Calu3 (cell line): ENCODE measurements at regions not wholly inside any gene's neighbourhood (a gene's known extent, or its start where the extent isn't known, plus 50 kb on each side); places are given as distances from the start of the nearest gene placed in this dataset.

ENCODE experiments used
- BruUV-seq: library from RNA; stranded (reverse); fragments of 400-500 nt; replicated peaks from 2 replicates; lab custom pipeline; 2021; lab: Mats Ljungman, UMichigan
- CTCF ChIA-PET: fragments of 300-600 bp; sonication (Branson Sonifier 250); formaldehyde crosslinking; loops from one replicate; lab custom pipeline; 2022; ENCODE audit warnings: antibody characterized with exemption; lab: Charles Lee
- DNase-seq: peaks from one replicate; pipeline ENCODE4 v3.0.0; 2022
- H3K27ac Mint-ChIP-seq: one replicate; pipeline ENCODE4 v1.8.0; 2022; ENCODE audit warnings: mixed read lengths; ENCODE audit not compliant: unreplicated experiment
- H3K27me3 Mint-ChIP-seq: one replicate; pipeline ENCODE4 v1.8.0; 2022; ENCODE audit warnings: mixed read lengths; ENCODE audit not compliant: unreplicated experiment
- H3K36me3 Mint-ChIP-seq: one replicate; pipeline ENCODE4 v1.8.0; 2022; ENCODE audit warnings: mild to moderate bottlenecking, moderate library complexity, mixed read lengths; ENCODE audit not compliant: insufficient read depth, unreplicated experiment
- H3K4me1 Mint-ChIP-seq: one replicate; pipeline ENCODE4 v1.8.0; 2022; ENCODE audit warnings: mild to moderate bottlenecking, low read depth, mixed read lengths; ENCODE audit not compliant: unreplicated experiment
- H3K4me3 Mint-ChIP-seq: one replicate; pipeline ENCODE4 v1.8.0; 2022; ENCODE audit warnings: mild to moderate bottlenecking, low read depth, moderate library complexity, mixed read lengths; ENCODE audit not compliant: unreplicated experiment
- H3K9me3 Mint-ChIP-seq: one replicate; pipeline ENCODE4 v1.8.0; 2022; ENCODE audit warnings: low read depth, mixed read lengths; ENCODE audit not compliant: unreplicated experiment
- intact Hi-C: fragments of 100-400 bp; cut with micrococcal nuclease; formaldehyde crosslinking; loops from one replicate; pipeline ENCODE4 v1.10.0; 2022; ENCODE audit not compliant: unreplicated experiment
- TF ChIP-seq, protein P1 (sequence below): fragments of 200-600 bp; IDR thresholded peaks from one replicate; pipeline ENCODE4 v1.8.0; 2022; ENCODE audit warnings: antibody characterized with exemption; ENCODE audit not compliant: unreplicated experiment

DNA sequence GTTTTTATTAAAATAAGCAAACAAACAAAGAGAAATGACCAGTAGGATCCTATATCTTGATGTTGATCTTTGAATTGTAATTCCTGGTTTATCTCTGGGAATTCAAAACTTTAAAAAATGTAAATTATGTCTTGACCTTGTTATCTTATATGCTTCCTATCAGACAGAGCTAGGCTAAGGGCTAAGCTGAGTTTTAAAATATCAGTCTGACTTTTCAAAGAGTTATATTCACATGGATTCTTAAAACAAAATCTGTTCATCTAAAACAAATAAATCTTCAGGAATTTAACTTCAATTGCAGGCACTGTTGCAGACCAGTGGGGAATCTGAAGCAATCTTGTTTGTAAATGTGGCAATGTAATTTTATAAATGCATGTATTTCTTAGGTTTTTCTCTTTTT lies 1144.1 kb downstream of the LRFN5 start:
- no peaks in the 10 kb centered on the region for H3K4me1 Mint-ChIP-seq
- TF ChIP-seq, protein P1, sequence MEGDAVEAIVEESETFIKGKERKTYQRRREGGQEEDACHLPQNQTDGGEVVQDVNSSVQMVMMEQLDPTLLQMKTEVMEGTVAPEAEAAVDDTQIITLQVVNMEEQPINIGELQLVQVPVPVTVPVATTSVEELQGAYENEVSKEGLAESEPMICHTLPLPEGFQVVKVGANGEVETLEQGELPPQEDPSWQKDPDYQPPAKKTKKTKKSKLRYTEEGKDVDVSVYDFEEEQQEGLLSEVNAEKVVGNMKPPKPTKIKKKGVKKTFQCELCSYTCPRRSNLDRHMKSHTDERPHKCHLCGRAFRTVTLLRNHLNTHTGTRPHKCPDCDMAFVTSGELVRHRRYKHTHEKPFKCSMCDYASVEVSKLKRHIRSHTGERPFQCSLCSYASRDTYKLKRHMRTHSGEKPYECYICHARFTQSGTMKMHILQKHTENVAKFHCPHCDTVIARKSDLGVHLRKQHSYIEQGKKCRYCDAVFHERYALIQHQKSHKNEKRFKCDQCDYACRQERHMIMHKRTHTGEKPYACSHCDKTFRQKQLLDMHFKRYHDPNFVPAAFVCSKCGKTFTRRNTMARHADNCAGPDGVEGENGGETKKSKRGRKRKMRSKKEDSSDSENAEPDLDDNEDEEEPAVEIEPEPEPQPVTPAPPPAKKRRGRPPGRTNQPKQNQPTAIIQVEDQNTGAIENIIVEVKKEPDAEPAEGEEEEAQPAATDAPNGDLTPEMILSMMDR, result no peak
- H3K27me3 Mint-ChIP-seq, result no peaks in the 10 kb centered on the region
- BruUV-seq, result no TSS peak
- no peak for DNase-seq
- intact Hi-C loops, result no loop called here
- CTCF ChIA-PET, result no interaction called here
- H3K4me3 Mint-ChIP-seq, result no peak overlapping the region
- peaks cover 6% of the 10 kb centered on the region for H3K9me3 Mint-ChIP-seq
- H3K36me3 Mint-ChIP-seq, result no peaks in the 10 kb centered on the region
- no peak overlapping the region for H3K27ac Mint-ChIP-seq

DNA sequence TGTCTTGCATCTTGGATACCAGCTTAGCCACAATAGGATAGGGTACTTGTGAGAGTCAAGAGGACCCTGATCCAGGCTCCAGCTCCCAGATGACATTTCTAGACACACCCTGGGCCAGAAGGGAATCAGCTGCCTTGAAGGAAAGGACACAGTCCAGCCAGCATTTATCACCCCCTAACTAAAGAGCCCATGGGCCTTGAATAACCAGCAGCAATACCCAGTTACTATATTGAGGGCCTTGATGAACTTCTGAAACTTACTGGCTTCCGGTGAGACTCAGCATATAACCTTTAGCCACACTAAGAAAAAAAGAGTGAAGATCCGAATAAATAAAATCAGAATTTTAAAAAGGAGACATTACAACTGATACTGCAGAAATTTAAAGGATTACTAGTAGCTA lies 1135.4 kb downstream of the LRFN5 start:
- no peaks in the 10 kb centered on the region for H3K36me3 Mint-ChIP-seq
- H3K27ac Mint-ChIP-seq, result no peak overlapping the region
- no TSS peak for BruUV-seq
- H3K27me3 Mint-ChIP-seq, result no peaks in the 10 kb centered on the region
- no peak overlapping the region for H3K4me3 Mint-ChIP-seq
- H3K4me1 Mint-ChIP-seq, result no peaks in the 10 kb centered on the region
- TF ChIP-seq, protein P1, result no peak
- CTCF ChIA-PET, result no interaction called here
- peaks cover 13% of the 10 kb centered on the region for H3K9me3 Mint-ChIP-seq
- no peak for DNase-seq
- intact Hi-C loops, result no loop called here

DNA sequence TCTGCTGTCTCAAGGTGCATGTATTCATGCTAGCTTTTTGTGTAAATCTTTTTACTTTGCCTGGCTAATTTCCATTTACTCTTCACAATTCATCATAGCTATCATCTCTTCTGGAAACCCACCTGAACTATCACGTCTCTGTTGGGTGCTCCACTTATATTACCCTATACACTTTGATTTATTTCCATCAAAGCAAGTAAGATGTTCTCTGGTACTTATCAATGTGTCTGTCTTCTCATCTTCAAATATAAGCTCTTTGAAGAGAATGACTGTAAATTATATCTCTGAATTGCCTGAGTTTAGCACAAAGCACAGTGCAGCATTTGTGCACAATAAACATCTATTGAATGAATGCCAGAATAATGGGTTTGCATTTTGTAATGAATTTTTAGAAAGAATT lies 1129.7 kb downstream of the LRFN5 start:
- Mint-ChIP-seq H3K27me3 (no peaks in the 10 kb centered on the region), H3K27ac (no peak overlapping the region), H3K36me3 (no peaks in the 10 kb centered on the region), H3K9me3 (peaks cover 13% of the 10 kb centered on the region), H3K4me3 (no peak overlapping the region), H3K4me1 (no peaks in the 10 kb centered on the region)
- CTCF ChIA-PET, result no interaction called here
- BruUV-seq, result no TSS peak
- no peak for DNase-seq
- TF ChIP-seq, protein P1, result no peak
- intact Hi-C loops, result no loop called here

DNA sequence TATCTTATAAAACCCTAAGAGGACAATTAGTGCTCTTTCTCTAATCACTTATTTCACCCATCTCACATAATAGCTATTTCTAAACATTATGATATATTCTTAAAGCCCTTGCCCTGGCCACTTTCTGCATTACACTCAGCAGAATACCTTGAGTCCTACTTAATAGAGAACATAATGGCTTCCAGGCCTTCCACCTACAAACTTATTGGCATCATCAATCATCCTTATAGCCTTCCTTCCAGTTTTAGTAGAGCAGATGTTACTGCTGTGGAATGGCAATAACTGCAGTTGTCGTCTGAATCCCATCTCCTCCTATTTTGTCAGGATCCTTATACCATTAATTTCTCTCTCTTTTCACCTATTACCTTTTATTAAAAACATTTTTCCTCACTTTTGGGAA lies 1127.4 kb downstream of the LRFN5 start:
- Mint-ChIP-seq H3K4me3 (no peak overlapping the region), H3K4me1 (no peaks in the 10 kb centered on the region), H3K27ac (no peak overlapping the region), H3K27me3 (no peaks in the 10 kb centered on the region), H3K9me3 (peaks cover 8% of the 10 kb centered on the region), H3K36me3 (no peaks in the 10 kb centered on the region)
- CTCF ChIA-PET, result no interaction called here
- TF ChIP-seq, protein P1, result no peak
- BruUV-seq, result no TSS peak
- DNase-seq, result no peak
- intact Hi-C loops, result no loop called here
